SW480 (cell line): ENCODE measurements at regions not wholly inside any gene's neighbourhood (a gene's known extent, or its start where the extent isn't known, plus 50 kb on each side); places are given as distances from the start of the nearest gene placed in this dataset.
"Not testable (repeated sequence)": the region's sequence is repeated elsewhere in the genome, so short reads cannot be mapped to it uniquely, and the experiment has no call there.

Experiments
- DNase-seq: peaks from one replicate; pipeline ENCODE4 v3.0.0-alpha.2; 2016; ENCODE audit warnings: low spot score

DNA sequence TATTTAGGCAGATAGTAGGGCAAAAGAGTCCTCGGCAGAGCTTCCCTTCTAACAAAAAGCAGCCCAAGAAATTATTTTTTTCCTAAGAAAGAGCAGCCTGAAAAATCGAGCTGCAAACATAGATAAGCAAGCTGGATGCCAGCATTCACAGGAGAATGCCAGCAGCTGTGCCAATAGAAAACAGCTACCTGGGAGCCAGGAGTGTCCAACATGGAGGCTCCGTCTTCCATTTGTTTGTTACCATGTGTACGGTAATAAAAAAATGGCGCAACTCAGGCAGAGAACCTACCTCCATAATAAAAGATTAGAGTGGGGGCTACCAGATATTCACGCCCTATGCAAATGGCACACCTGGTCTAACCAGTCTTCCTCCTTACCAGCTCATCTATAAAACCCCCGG is 77.6 kb upstream of the IPO5 start:
- no peak for DNase-seq

- no peak for DNase-seq
These were observed 74.8 kb upstream of the IPO5 start for GRCh38 chr13:97878431-97879375.

DNA sequence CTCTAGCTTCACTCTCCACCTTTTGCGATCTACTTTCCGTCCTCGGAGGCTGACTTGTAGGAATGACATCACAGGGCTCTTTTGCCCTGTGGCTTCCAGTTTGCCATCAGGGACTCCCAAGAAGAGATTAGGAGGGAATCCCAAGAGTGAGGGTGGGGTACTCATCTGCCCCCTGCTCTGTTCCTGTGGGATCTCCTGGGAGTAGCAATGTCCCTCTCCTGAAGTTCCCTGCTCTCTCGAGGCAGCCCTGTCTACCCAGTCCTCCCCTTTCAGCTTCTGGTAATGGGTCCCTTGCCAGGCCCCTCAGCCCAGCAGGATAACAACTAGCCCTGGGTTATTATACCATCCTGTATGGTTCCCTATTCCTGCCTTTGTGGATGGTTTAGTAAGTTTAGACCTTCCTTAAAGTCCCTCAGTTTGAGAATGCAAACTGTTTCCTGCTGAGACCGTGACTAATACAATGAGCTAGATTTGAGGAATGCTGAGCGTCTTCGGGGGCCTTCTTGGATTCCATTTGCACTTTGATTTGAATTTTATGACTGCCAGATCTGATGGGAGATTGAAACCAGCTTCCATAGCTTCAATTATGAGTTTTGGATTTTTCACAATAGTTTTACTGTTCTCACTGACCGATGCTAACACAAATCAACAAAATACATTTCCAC is 73.7 kb upstream of the IPO5 start:
- peak; percentile 18 for DNase-seq

- no peak for DNase-seq
These were observed 73.2 kb upstream of the IPO5 start for GRCh38 chr13:97880311-97880675.

- DNase-seq, result no peak
These were observed 71.9 kb upstream of the IPO5 start for GRCh38 chr13:97881556-97881955.

DNA sequence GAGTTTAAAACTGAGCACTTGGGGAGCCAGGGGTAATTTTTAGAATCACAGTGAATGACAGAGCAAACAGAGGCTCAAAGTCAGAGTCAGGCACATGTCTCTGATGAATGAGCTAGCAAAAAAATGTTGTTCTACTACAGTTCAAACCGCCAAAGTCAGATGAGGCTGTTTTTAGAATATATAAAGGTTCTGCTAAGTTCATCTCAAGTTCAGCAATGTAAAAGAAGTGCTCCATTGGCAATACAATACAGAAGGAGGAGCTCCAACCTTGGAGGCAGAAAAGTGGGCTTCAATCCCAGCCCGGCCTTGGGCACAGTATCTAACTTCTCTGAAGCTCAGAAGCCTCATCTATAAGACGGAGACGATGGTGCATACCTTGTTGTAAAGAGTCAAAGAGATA is 70.1 kb upstream of the IPO5 start:
- no peak for DNase-seq

DNA sequence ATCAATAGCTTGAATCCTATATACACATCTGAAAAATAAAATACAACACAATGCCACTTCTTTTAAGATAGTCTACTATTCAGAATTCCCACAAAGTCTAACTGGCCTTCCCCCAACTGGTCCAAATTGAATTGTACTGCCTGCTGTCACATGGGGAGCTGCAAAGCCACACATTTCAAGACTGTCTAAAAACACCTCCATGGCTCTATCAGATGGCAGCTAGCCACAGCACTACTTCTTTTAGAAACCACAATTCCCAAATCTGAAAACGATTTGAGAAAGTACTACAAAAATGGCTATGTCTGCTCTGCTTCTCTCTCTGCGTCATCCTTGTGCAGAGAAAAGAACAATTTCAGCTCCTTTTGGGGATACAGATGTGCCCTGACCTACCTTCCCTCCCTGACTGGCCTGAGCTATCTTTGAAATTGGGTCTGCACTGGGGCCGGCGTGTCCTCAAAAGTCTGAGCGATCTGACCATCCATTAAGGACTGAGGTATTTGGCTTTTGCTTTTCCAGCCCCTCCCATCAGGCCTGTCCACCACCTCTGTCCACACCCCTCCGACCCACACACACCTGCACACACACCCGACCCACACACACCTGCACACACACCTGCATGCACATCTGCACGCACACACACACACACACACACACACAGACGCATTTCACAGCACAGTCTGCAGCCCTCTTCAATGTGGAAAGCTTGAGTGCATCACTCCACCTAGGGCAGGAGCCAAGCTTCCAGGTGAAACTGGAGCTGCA is 68.6 kb upstream of the IPO5 start:
- DNase-seq, result no peak

- DNase-seq, result no peak
These were observed 67.8 kb upstream of the IPO5 start for GRCh38 chr13:97885641-97886040.

DNA sequence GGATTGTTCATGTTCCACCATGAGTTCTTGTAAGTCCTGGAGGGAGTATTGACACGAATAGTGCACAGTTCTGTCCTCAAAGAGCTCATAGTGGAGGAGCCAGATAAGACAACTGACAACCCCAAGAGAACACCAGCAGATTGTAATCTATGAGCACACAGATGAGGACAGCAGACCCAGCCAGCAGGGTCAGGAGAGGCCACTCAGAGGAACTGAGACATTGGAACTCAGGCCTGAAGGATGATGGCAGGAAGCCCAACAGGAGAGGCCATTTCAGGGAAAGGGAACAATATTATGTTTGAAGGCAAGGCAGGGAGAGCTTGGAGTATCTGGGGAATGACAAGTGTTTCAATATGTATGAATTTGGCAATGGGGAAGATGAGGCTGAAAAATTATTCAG is 63.7 kb upstream of the IPO5 start:
- DNase-seq, result no peak

- DNase-seq, result no peak
These were observed 62.9 kb upstream of the IPO5 start for GRCh38 chr13:97890573-97890972.

GRCh38 chr13:97891964-97892363 is 61.5 kb upstream of the IPO5 start:
- not testable (repeated sequence) for DNase-seq

GRCh38 chr13:97892717-97893116 is 60.8 kb upstream of the IPO5 start:
- no peak for DNase-seq

DNA sequence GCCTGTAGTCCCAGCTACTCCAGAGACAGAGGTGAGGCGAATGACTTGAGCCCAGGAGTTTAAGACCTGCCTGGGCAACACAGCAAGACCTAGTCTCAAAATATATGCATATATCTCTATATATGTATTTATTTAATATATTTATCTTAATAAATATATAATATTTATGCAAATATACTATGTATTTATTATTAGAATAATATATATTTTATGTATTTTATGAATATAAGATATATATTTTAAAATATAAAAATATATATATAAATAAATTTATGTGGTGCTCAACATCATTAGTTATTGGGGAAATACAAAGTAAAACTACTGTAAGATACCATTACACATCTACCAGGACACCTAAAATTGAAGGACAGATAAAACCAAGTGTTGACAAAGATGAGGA is 58.1 kb upstream of the IPO5 start:
- DNase-seq, result no peak

GRCh38 chr13:97896446-97896845 is 57.0 kb upstream of the IPO5 start:
- no peak for DNase-seq

DNA sequence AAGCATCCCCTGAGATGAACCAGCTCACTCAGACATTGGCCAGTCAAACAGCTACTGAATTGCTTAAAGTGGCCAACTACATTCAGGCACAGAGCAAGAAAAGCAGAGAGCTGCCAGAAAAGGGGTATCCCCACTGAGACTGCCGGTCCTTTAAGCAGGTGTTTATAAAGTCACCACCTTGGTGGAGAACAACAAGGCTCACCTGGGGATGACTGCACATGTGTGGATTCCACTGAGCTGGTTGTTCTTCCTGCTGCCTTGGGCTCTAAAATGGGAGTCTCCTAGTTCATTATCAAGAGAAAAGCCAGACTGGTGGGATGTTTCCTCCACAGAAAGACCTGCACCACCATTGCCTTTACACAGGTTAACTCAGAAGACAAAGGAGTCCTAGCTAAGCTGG is 51.8 kb upstream of the IPO5 start:
- no peak for DNase-seq
